BLaER1 treated with 17β-estradiol and CSF1 and Interleukin-3, amounts not matched to agents 10 nM and 100 nM (cell line): ENCODE measurements at regions not wholly inside any gene's neighbourhood (a gene's known extent, or its start where the extent isn't known, plus 50 kb on each side); places are given as distances from the start of the nearest gene placed in this dataset.
"Not testable (repeated sequence)": the region's sequence is repeated elsewhere in the genome, so short reads cannot be mapped to it uniquely, and the experiment has no call there.

Experiments
- H3K27ac ChIP-seq, 11 experiments: shearing (Covaris generic); formaldehyde crosslinking; 2 replicates each; pipeline ENCODE4 v1.8.1; 2022
- H3K27me3 ChIP-seq, 11 experiments: shearing (Covaris generic); formaldehyde crosslinking; 2 replicates each; pipeline ENCODE4 v1.8.1; 2022
- H3K36me3 ChIP-seq, 11 experiments: shearing (Covaris generic); formaldehyde crosslinking; 2 replicates each; pipeline ENCODE4 v1.8.1; 2022
- H3K4me1 ChIP-seq, 10 experiments: shearing (Covaris generic); formaldehyde crosslinking; 2 replicates each; pipeline ENCODE4 v1.8.1; 2022
- H3K4me2 ChIP-seq, 11 experiments: shearing (Covaris generic); formaldehyde crosslinking; 2 replicates each; pipeline ENCODE4 v1.8.1; 2022
- H3K4me3 ChIP-seq, 10 experiments: shearing (Covaris generic); formaldehyde crosslinking; 2 replicates each; pipeline ENCODE4 v1.8.1; 2022
- H3K9ac ChIP-seq, 11 experiments: shearing (Covaris generic); formaldehyde crosslinking; 2 replicates each; pipeline ENCODE4 v1.8.1; 2022
- H3K9me3 ChIP-seq, 11 experiments: shearing (Covaris generic); formaldehyde crosslinking; replicated peaks in 1 of 11; 2 replicates each; pipeline ENCODE4 v1.8.1; 2022
- H4K20me1 ChIP-seq, 11 experiments: shearing (Covaris generic); formaldehyde crosslinking; 2 replicates each; pipeline ENCODE4 v1.8.1; 2022
- Cebpa-rat ChIP-seq, 11 experiments: shearing (Covaris generic); IDR thresholded peaks; 2 replicates each; pipeline ENCODE4 v1.8.1; 2022

DNA sequence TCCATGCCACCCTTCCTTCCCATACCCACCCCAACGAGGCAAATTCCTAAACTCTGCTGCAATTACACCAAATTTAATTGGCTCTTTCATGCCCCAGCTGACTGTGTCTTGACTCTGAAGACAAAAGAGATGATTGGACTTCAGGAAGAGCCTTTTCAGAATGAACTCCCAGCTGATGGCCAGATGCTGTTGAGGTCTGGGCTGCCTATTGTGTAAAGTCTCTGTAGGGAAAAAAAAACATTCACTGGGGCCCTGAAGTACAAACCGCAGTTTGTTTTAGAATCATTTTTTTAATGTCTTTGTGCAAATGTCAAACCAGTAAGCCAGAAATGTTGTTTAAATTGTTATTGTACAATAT lies 174.8 kb downstream of the HHIP start:
- peak overlapping the region in 7 of 11 experiments; percentile 3 to 39 (median 24); a peak in 8 of 22 replicates for H3K4me2 ChIP-seq

DNA sequence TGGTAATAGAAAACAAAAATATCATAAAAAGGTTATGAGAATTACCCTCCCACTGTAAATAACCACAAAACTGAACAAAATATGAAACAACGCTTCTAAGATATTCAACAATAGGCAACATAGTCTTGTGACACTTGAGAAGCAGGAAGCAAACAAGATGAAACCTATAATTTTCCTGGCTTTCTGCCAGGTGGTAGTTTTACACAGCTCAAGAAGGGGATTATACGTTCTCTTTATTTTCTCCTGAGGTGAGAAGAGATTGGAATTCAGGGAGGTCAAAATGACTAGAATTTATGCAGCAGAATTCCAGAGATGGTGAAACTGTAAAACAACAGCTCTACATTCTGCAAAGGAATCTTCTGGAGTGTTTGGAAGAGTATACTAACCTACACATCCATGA lies 186.0 kb downstream of the HHIP start:
- Histone ChIP-seq H3K27ac (no peak overlapping the region), H3K36me3 (no peaks in the 10 kb centered on the region), H4K20me1 (no peaks in the 10 kb centered on the region), H3K4me2 (no peak overlapping the region), H3K4me3 (no peak overlapping the region), H3K9ac (no peak overlapping the region), H3K4me1 (no peaks in the 10 kb centered on the region), H3K27me3 (no peaks in the 10 kb centered on the region), H3K9me3 (no peaks in the 10 kb centered on the region)
- TF ChIP-seq Cebpa-rat (IDR thresholded peaks at IDR 0.05): no peak

More for the DNA sequence above, 174.8 kb downstream of the HHIP start:
- Histone ChIP-seq H3K4me1 (peaks cover 0 to 10% (median 2%) of the 10 kb centered on the region in 10 experiments; a peak in 5 of 20 replicates), H3K9ac (no peak overlapping the region), H3K27me3 (no peaks in the 10 kb centered on the region), H3K4me3 (no peak overlapping the region), H4K20me1 (no peaks in the 10 kb centered on the region), H3K9me3 (peaks cover 0 to 4% (median 0%) of the 10 kb centered on the region in 11 experiments; a peak in 1 of 22 replicates), H3K27ac (no peak overlapping the region), H3K36me3 (no peaks in the 10 kb centered on the region)
- TF ChIP-seq Cebpa-rat (IDR thresholded peaks at IDR 0.05): no peak

DNA sequence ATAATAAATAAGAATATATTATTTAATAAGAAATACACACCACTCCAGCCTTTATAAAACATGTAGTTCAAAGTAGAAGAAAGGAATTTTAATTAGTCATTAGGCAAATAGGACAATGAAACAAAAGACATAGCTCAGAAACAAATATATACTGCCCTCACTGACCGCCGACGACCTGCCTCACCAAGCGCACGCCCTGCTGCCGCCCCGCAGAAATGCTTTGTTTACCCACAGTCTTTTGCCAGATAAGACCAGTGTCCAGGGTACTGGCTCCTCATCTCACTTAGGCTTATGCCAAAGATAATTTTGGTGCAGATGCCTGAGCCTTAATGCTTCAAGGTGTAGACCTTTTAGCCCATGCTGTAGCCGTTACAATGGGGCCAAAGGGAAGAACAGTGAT lies 199.5 kb downstream of the HHIP start:
- Histone ChIP-seq H3K4me1 (no peaks in the 10 kb centered on the region), H3K9me3 (peaks cover 0 to 18% (median 9%) of the 10 kb centered on the region in 11 experiments; a peak in 8 of 22 replicates), H3K9ac (no peak overlapping the region), H3K36me3 (no peaks in the 10 kb centered on the region), H3K4me2 (no peak overlapping the region), H3K27me3 (no peaks in the 10 kb centered on the region), H4K20me1 (no peaks in the 10 kb centered on the region), H3K27ac (no peak overlapping the region), H3K4me3 (no peak overlapping the region)
- no peak for TF ChIP-seq Cebpa-rat (IDR thresholded peaks at IDR 0.05)

DNA sequence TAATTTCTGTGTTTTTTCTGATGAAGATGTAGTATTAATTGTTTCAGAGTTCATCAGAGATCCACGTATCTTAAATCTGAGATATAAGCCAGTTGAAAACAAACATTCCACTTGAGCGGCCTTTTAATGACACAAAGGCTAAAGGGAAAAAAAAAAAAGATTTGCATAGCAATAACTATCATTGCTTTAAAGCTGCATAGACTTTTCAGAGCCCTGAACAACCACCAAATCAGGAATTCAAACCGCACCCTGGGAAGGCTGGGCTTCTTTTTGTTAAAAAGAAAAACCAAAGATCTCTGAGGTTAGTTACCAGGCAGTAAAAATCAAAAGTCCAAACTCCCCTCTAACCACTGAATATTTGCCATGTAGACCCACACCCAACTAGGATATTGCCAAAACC lies 206.0 kb downstream of the HHIP start:
- Histone ChIP-seq H3K36me3 (no peaks in the 10 kb centered on the region), H3K4me2 (no peak overlapping the region), H3K27me3 (no peaks in the 10 kb centered on the region), H4K20me1 (no peaks in the 10 kb centered on the region), H3K4me1 (no peaks in the 10 kb centered on the region), H3K4me3 (no peak overlapping the region), H3K9me3 (no peaks in the 10 kb centered on the region), H3K9ac (no peak overlapping the region), H3K27ac (no peak overlapping the region)
- TF ChIP-seq Cebpa-rat (IDR thresholded peaks at IDR 0.05): no peak

DNA sequence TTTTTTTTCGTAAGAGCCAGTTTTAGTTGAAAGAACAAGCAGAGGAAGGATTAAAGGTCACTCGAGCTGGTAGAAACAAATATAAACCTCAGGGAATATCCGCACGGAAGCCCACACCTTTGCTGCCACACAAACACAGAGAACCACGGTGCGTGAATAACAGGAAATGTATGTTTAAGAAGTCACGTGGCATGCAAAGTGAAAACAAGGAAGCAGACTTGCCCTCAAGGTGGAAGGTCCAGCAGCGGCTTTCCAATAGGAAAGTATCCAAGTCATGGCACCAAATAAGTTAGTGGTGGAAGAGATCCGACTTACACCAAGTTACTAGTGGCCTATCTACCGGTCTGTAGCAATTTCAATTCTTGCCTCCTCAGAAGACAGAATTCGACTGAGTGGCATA lies 215.5 kb downstream of the HHIP start:
- no peaks in the 10 kb centered on the region for H3K4me1 ChIP-seq
- no peaks in the 10 kb centered on the region for H3K27me3 ChIP-seq
- no peak overlapping the region for H3K4me2 ChIP-seq
- no peaks in the 10 kb centered on the region for H3K36me3 ChIP-seq
- TF ChIP-seq Cebpa-rat (IDR thresholded peaks at IDR 0.05): no peak
- no peak overlapping the region for H3K9ac ChIP-seq
- H3K27ac ChIP-seq: peak overlapping the region in 1 of 11 experiments; percentile 11; a peak in 1 of 22 replicates
- no peak overlapping the region for H3K4me3 ChIP-seq
- peaks cover 8 to 35% (median 22%) of the 10 kb centered on the region in 11 experiments; a peak in 21 of 22 replicates for H3K9me3 ChIP-seq
- H4K20me1 ChIP-seq: no peaks in the 10 kb centered on the region

DNA sequence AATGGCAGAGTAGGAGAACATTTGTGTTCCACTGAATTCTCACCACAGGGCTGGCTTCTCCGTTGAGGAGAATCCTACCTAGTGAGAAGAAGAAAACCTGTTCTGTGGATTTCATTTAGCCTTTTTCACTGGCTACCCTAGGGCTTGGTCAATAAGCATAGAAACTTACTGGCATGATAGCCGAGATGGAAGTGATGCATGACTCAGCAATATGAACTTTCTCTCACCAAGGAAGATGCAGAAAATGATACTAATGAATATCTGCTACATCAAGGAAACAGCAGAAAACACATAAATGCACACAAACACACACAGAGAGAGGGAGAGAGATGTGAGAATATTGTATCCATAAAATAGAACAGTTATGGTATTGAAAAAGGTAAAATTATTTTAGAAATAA lies 216.3 kb downstream of the HHIP start:
- H3K4me2 ChIP-seq: no peak overlapping the region
- H3K27ac ChIP-seq: peak overlapping the region in 1 of 11 experiments; percentile 11; a peak in 1 of 22 replicates
- TF ChIP-seq Cebpa-rat (IDR thresholded peaks at IDR 0.05): no peak
- H3K4me3 ChIP-seq: no peak overlapping the region
- H3K36me3 ChIP-seq: no peaks in the 10 kb centered on the region
- no peaks in the 10 kb centered on the region for H3K4me1 ChIP-seq
- H3K9ac ChIP-seq: no peak overlapping the region
- H3K27me3 ChIP-seq: no peaks in the 10 kb centered on the region
- peaks cover 15 to 43% (median 29%) of the 10 kb centered on the region in 11 experiments for H3K9me3 ChIP-seq
- no peaks in the 10 kb centered on the region for H4K20me1 ChIP-seq

DNA sequence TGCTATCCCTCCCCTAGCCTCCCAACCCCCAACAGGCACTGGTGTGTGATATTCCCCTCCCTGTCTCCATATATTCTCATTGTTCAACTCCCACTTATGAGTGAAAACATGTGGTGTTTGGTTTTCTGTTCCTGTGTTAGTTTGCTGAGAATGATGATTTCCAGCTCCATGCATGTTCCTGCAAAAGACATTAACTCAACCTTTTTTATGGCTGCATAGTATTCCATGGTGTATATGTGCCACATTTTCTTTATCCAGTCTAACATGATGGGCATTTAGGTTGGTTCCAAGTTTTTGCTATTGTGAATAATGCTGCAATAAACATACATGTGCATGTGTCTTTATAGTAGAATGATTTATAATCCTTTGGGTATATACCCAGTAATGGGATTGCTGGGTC lies 218.9 kb downstream of the HHIP start:
- H3K36me3 ChIP-seq, H3K27ac ChIP-seq, H3K9ac ChIP-seq, H4K20me1 ChIP-seq, H3K4me3 ChIP-seq, H3K4me1 ChIP-seq, H3K27me3 ChIP-seq, H3K4me2 ChIP-seq: not testable (repeated sequence)
- H3K9me3 ChIP-seq: peaks cover 10 to 34% (median 23%) of the 10 kb centered on the region in 11 experiments; a peak in 21 of 22 replicates

DNA sequence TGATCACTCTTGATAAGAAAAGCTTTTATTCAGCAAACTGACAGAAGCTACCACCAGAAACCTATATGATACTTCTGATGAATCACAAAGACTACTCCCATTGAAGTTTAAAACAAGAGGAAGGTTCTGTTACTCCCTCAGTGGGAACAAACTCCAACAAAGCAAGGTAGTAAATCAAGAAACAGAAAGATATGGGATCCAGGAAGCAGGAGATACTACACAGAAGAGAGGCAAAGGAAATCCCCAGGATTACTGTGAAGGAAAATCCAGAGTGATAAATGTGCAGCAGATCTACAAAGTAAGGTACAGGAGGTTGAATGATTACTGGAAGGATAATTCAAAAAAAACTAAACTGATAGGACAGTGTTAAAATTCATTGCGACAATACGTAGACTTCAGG lies 222.4 kb downstream of the HHIP start:
- no peaks in the 10 kb centered on the region for H3K27me3 ChIP-seq
- TF ChIP-seq Cebpa-rat (IDR thresholded peaks at IDR 0.05): no peak

DNA sequence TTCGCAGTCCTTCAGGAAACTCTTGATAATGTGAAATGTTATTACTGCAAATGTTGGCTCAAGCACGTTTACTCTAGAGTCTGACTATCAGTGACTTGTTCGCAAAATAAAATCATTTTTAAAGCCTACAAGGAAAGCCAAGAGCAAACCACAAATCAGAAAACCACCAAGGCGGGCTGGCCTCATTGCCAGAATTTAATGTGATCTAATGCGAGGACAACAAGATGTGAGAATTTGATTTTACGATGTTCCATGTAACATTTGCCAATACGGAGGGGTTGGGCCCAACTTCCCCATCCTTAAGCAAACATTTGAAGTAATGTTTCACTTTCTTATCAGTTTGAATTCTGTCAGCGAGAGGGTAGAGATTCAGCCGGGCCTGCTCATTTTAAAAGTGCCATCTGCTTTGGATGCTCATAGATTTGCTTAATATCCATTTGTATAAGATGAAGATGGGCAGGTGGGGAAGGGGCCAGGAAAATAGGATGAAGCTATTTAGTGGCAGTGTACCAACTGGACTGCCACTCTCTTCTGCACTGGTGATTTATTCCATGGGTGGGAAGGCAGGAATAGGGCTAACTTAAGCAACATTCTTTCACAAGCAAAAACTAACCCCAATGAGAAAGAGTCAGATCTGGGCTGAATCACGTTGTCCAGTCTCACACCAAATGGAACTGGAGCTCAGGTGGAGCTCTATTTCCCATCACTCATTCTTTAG lies 225.3 kb downstream of the ANAPC10 start:
- TF ChIP-seq Cebpa-rat (IDR thresholded peaks at IDR 0.05): no peak
- no peaks in the 10 kb centered on the region for H3K9me3 ChIP-seq
- H3K27ac ChIP-seq: no peak overlapping the region
- no peaks in the 10 kb centered on the region for H3K4me1 ChIP-seq
- H3K4me3 ChIP-seq: no peak overlapping the region
- no peak overlapping the region for H3K9ac ChIP-seq
- no peak overlapping the region for H3K4me2 ChIP-seq
- H4K20me1 ChIP-seq: no peaks in the 10 kb centered on the region
- no peaks in the 10 kb centered on the region for H3K27me3 ChIP-seq
- no peaks in the 10 kb centered on the region for H3K36me3 ChIP-seq

More for the DNA sequence above, 222.4 kb downstream of the HHIP start:
- H3K4me3 ChIP-seq: no peak overlapping the region
- H3K9me3 ChIP-seq: peaks cover 0 to 23% (median 12%) of the 10 kb centered on the region in 11 experiments; a peak in 15 of 22 replicates
- no peaks in the 10 kb centered on the region for H4K20me1 ChIP-seq
- no peaks in the 10 kb centered on the region for H3K36me3 ChIP-seq
- H3K27ac ChIP-seq: no peak overlapping the region
- no peak overlapping the region for H3K9ac ChIP-seq
- no peaks in the 10 kb centered on the region for H3K4me1 ChIP-seq
- no peak overlapping the region for H3K4me2 ChIP-seq
